Spleen (tissue), 11 donors: ENCODE measurements at regions not wholly inside any gene's neighbourhood (a gene's known extent, or its start where the extent isn't known, plus 50 kb on each side); places are given as distances from the start of the nearest gene placed in this dataset.

Experiments
- DNase-seq: peaks from one replicate; pipeline ENCODE4 v3.0.0-alpha.2; 2020
- H3K27ac ChIP-seq, 8 donors: fragments of 200-600 bp; sonication (generic) in 7 of 8; 1 replicate in 4 of 8; 2 replicates in 4 of 8; pipeline versions ENCODE4 v1.5.0 to v1.8.0; 2016 to 2021; ENCODE audit warnings: inconsistent platforms in 4 of 8, mild to moderate bottlenecking in 4 of 8, moderate library complexity in 1 of 8
- H3K27me3 ChIP-seq, 7 donors: fragments of 200-600 bp; sonication (generic) in 6 of 7; replicated peaks in 1 of 7; 1 replicate in 4 of 7; 2 replicates in 3 of 7; pipeline versions ENCODE4 v1.5.0 to v1.8.0; 2016 to 2021; ENCODE audit warnings: inconsistent platforms in 3 of 7, mild to moderate bottlenecking in 1 of 7
- H3K36me3 ChIP-seq, 6 donors: fragments of 200-600 bp; sonication (generic) in 5 of 6; 1 replicate in 4 of 6; 2 replicates in 2 of 6; pipeline versions ENCODE4 v1.5.0 to v1.8.0; 2016 to 2021; ENCODE audit warnings: inconsistent platforms in 2 of 6
- H3K4me1 ChIP-seq, 6 donors: fragments of 200-600 bp; sonication (generic) in 5 of 6; 1 replicate in 3 of 6; 2 replicates in 3 of 6; pipeline versions ENCODE4 v1.5.0 to v1.8.0; 2016 to 2021; ENCODE audit warnings: inconsistent platforms in 3 of 6
- H3K4me3 ChIP-seq, 8 donors: fragments of 200-600 bp; sonication (generic) in 7 of 8; 1 replicate in 4 of 8; 2 replicates in 4 of 8; pipeline versions ENCODE4 v1.5.0 to v1.8.0; 2016 to 2021; ENCODE audit warnings: inconsistent platforms in 4 of 8, mild to moderate bottlenecking in 4 of 8, moderate library complexity in 2 of 8
- H3K9me3 ChIP-seq, 8 donors: fragments of 200-600 bp; sonication (generic) in 7 of 8; 1 replicate in 4 of 8; 2 replicates in 4 of 8; pipeline versions ENCODE4 v1.5.0 to v1.8.0; 2016 to 2021; ENCODE audit warnings: inconsistent platforms in 4 of 8
- CTCF ChIP-seq, 11 experiments: fragments of 200-600 bp in 7 of 11; fragments of 450-650 bp in 4 of 11; sonication (generic) in 4 of 11; IDR thresholded peaks in 8 of 11; conservative IDR thresholded peaks in 3 of 11; 1 replicate in 7 of 11; 2 replicates in 4 of 11; pipeline versions ENCODE4 v1.4.0 to v1.8.0; 2016 to 2021; ENCODE audit warnings: antibody characterized with exemption in 11 of 11, inconsistent platforms in 4 of 11, mild to moderate bottlenecking in 1 of 11
- POLR2A ChIP-seq, 3 donors: fragments of 450-650 bp; IDR thresholded peaks; one replicate each; pipeline ENCODE4 v1.5.1; 2017; ENCODE audit warnings: antibody characterized with exemption in 3 of 3, mild to moderate bottlenecking in 1 of 3
- POLR2AphosphoS5 ChIP-seq, 3 donors: sonication (generic); formaldehyde crosslinking; IDR thresholded peaks; one replicate each; pipeline ENCODE4 v1.5.1; 2017; ENCODE audit warnings: antibody characterized with exemption in 3 of 3
- WGBS, 5 donors: extraction: QIAGEN DNeasy Blood & Tissue Kit in 3 of 5; methylation state at CpG; one replicate each; pipeline versions ENCODE4 v1.1.5 to v1.1.7; 2013 to 2018; 5-methylcytosine and 5-hydroxymethylcytosine counted together
- intact Hi-C: fragments of 100-400 bp; cut with DNase I; formaldehyde crosslinking; loops from one replicate; pipeline ENCODE4 v1.15.0; 2023; ENCODE audit warnings: low total_unique reads
- donor health status: healthy with polysubstance abuse.
- donor health status: DM: no; HTN: no; CAD: no; lungs with moderate emphysema.
- donor health status: DM: no; HTN: no; CAD: no.
- donor health status: Bipolar disorder and iron deficiency.
- donor health status: healthy.
- donor health status: DM: no; HTN: no; CAD: no.
- donor health status: DM: yes; HTN: yes; CAD: no.

DNA sequence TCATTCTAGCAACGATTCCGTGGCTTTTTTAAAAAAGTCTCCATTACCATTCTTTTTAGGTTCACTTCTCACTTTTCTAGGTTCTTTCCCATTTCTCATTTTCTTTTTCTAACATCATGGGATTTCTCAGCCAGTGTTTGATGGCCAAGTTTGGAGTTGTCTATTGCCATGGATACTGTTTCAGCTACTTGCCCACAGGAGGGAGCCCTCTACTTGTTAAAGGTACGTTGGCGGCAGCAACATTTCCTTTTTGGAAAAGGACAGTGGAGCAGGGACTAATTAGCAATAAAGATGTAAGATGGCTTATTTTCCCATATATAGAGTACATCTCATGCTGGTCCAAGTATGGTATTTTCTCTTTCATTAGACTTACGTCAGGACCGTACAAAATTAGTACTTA, 2257.5 kb upstream of the C9orf72 start:
- TF ChIP-seq CTCF (IDR thresholded peaks at IDR 0.05 in 8 of 11, conservative IDR thresholded peaks at IDR 0.05 in 3 of 11) = peak in 7 of 11 experiments; percentile 23 to 52 (median 38)
- TF ChIP-seq POLR2A (IDR thresholded peaks at IDR 0.05) = no peak
- no peak overlapping the region for H3K27ac ChIP-seq
- 36 to 47% (median 41%) methylated on average over 6 of the region's 6 CpGs for WGBS, 5 donors
- intact Hi-C loops = no loop called here
- H3K36me3 ChIP-seq = no peaks in the 10 kb centered on the region
- DNase-seq = no peak
- peaks cover 0 to 23% (median 18%) of the 10 kb centered on the region in 8 donors for H3K9me3 ChIP-seq
- H3K4me3 ChIP-seq = no peak overlapping the region
- H3K4me1 ChIP-seq = no peaks in the 10 kb centered on the region
- no peaks in the 10 kb centered on the region for H3K27me3 ChIP-seq

GRCh38 chr9:29838491-29839020, 2265.3 kb upstream of the C9orf72 start:
- 57 to 77% (median 65%) methylated on average over 1 of the region's 1 CpG for WGBS, 5 donors
- no peaks in the 10 kb centered on the region for H3K27me3 ChIP-seq

DNA sequence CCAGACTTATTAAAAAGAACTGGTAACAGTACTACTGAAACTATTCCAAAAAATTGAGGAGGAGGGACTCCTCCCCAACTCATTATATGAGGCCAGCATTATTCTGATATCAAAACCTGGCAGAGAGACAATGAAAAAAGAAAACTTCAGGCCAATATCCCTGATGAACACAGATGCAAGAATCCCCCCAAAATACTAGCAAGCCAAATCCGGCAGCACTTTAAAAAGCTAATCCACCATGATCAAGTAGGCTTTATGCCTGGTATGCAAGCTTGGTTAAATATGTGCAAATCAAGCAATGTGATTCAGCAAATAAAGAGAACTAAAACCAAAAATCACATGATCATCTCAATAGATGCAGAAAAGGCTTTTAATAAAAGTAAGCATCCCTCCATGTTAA, 2271.0 kb upstream of the C9orf72 start:
- Histone ChIP-seq H3K4me1 (no peaks in the 10 kb centered on the region), H3K4me3 (no peak overlapping the region), H3K9me3 (peaks cover 0 to 10% (median 6%) of the 10 kb centered on the region in 8 donors), H3K36me3 (no peaks in the 10 kb centered on the region), H3K27ac (no peak overlapping the region), H3K27me3 (no peaks in the 10 kb centered on the region)
- 76 to 92% (median 86%) methylated on average over 1 of the region's 1 CpG for WGBS, 5 donors
- intact Hi-C loops = no loop called here
- TF ChIP-seq CTCF (IDR thresholded peaks at IDR 0.05 in 8 of 11, conservative IDR thresholded peaks at IDR 0.05 in 3 of 11) = no peak
- no peak for TF ChIP-seq POLR2A (IDR thresholded peaks at IDR 0.05)
- no peak for TF ChIP-seq POLR2AphosphoS5 (IDR thresholded peaks at IDR 0.05)
- DNase-seq = no peak

More at GRCh38 chr9:29838491-29839020, 2265.3 kb upstream of the C9orf72 start:
- H3K9me3 ChIP-seq = peaks cover 0 to 8% (median 6%) of the 10 kb centered on the region in 8 donors
- no peak for DNase-seq
- H3K4me1 ChIP-seq = no peaks in the 10 kb centered on the region
- no peak overlapping the region for H3K4me3 ChIP-seq
- H3K27ac ChIP-seq = no peak overlapping the region
- intact Hi-C loops = no loop called here
- no peaks in the 10 kb centered on the region for H3K36me3 ChIP-seq
- TF ChIP-seq POLR2AphosphoS5 (IDR thresholded peaks at IDR 0.05) = no peak
- TF ChIP-seq POLR2A (IDR thresholded peaks at IDR 0.05) = no peak
- no peak for TF ChIP-seq CTCF (IDR thresholded peaks at IDR 0.05 in 8 of 11, conservative IDR thresholded peaks at IDR 0.05 in 3 of 11)

GRCh38 chr9:29850664-29851063, 2277.4 kb upstream of the C9orf72 start:
- no peak overlapping the region for H3K27ac ChIP-seq
- intact Hi-C loops = no loop called here
- no peaks in the 10 kb centered on the region for H3K36me3 ChIP-seq
- no peak overlapping the region for H3K4me3 ChIP-seq
- no peaks in the 10 kb centered on the region for H3K27me3 ChIP-seq
- no peaks in the 10 kb centered on the region for H3K9me3 ChIP-seq
- no peak for DNase-seq
- TF ChIP-seq CTCF (IDR thresholded peaks at IDR 0.05 in 8 of 11, conservative IDR thresholded peaks at IDR 0.05 in 3 of 11) = no peak
- TF ChIP-seq POLR2A (IDR thresholded peaks at IDR 0.05) = no peak
- TF ChIP-seq POLR2AphosphoS5 (IDR thresholded peaks at IDR 0.05) = no peak
- 40 to 84% (median 74%) methylated on average over 1 of the region's 1 CpG for WGBS, 5 donors
- no peaks in the 10 kb centered on the region for H3K4me1 ChIP-seq
